ENCODE measurements at regions not wholly inside any gene's neighbourhood (a gene's known extent, or its start where the extent isn't known, plus 50 kb on each side); places are given as distances from the start of the nearest gene placed in this dataset.

GRCh38 chr2:119059940-119060339 is 98.6 kb downstream of the C1QL2 start:
- Histone ChIP-seq H3K4me1 (ENCODE audit: control insufficient read depth in 5 of 5, insufficient read depth in 5 of 5, low read length in 5 of 5) (no peaks in the 10 kb centered on the region), H3K9ac (ENCODE audit: insufficient read depth in 1 of 2, low read length in 2 of 2) (no peak overlapping the region), H3K27ac (ENCODE audit: low read depth in 1 of 2, low read length in 1 of 2) (no peak overlapping the region), H3K9me3 (ENCODE audit: control insufficient read depth in 4 of 4, insufficient read depth in 3 of 4, low read length in 3 of 4) (peaks cover 0 to 3% (median 1%) of the 10 kb centered on the region in 4 donors), H3K4me3 (no peak overlapping the region), H3K27me3 (ENCODE audit: control insufficient read depth in 3 of 3, insufficient read depth in 3 of 3, low read length in 2 of 3) (no peaks in the 10 kb centered on the region), H3K36me3 (ENCODE audit: control insufficient read depth in 4 of 4, insufficient read depth in 4 of 4, low read length in 4 of 4) (no peaks in the 10 kb centered on the region)
- no peak for TF ChIP-seq CTCF (IDR thresholded peaks at IDR 0.05; ENCODE audit: control extremely low read depth, extremely low read depth)
- WGBS, 2 donors = 77 to 81% methylated on average over 5 of the region's 5 CpGs
- no peak for ATAC-seq (ENCODE audit: insufficient read depth, low FRiP score)
- DNase-seq = no peak

- no peak for DNase-seq
- no peak for TF ChIP-seq CTCF (IDR thresholded peaks at IDR 0.05; ENCODE audit: control extremely low read depth, extremely low read depth)
- Histone ChIP-seq H3K9ac (ENCODE audit: insufficient read depth in 1 of 2, low read length in 2 of 2) (no peak overlapping the region), H3K4me3 (no peak overlapping the region), H3K27ac (ENCODE audit: low read depth in 1 of 2, low read length in 1 of 2) (no peak overlapping the region), H3K4me1 (ENCODE audit: control insufficient read depth in 5 of 5, insufficient read depth in 5 of 5, low read length in 5 of 5) (no peaks in the 10 kb centered on the region), H3K36me3 (ENCODE audit: control insufficient read depth in 4 of 4, insufficient read depth in 4 of 4, low read length in 4 of 4) (no peaks in the 10 kb centered on the region), H3K9me3 (ENCODE audit: control insufficient read depth in 4 of 4, insufficient read depth in 3 of 4, low read length in 3 of 4) (peaks cover 0 to 5% (median 1%) of the 10 kb centered on the region in 4 donors), H3K27me3 (ENCODE audit: control insufficient read depth in 3 of 3, insufficient read depth in 3 of 3, low read length in 2 of 3) (no peaks in the 10 kb centered on the region)
- ATAC-seq (ENCODE audit: insufficient read depth, low FRiP score) = no peak
- WGBS, 2 donors = 65 to 80% methylated on average over 6 of the region's 6 CpGs
Measured at GRCh38 chr2:119059287-119059686, 99.3 kb downstream of the C1QL2 start.

- no peak for TF ChIP-seq CTCF (IDR thresholded peaks at IDR 0.05; ENCODE audit: control extremely low read depth, extremely low read depth)
- H3K4me1 ChIP-seq (ENCODE audit: control insufficient read depth in 5 of 5, insufficient read depth in 5 of 5, low read length in 5 of 5) = no peaks in the 10 kb centered on the region
- H3K27me3 ChIP-seq (ENCODE audit: control insufficient read depth in 3 of 3, insufficient read depth in 3 of 3, low read length in 2 of 3) = no peaks in the 10 kb centered on the region
- H3K4me3 ChIP-seq = no peak overlapping the region
- no peak overlapping the region for H3K9ac ChIP-seq (ENCODE audit: insufficient read depth in 1 of 2, low read length in 2 of 2)
- H3K36me3 ChIP-seq (ENCODE audit: control insufficient read depth in 4 of 4, insufficient read depth in 4 of 4, low read length in 4 of 4) = no peaks in the 10 kb centered on the region
- H3K9me3 ChIP-seq (ENCODE audit: control insufficient read depth in 4 of 4, insufficient read depth in 3 of 4, low read length in 3 of 4) = peaks cover 0 to 7% (median 1%) of the 10 kb centered on the region in 4 donors
- H3K27ac ChIP-seq (ENCODE audit: low read depth in 1 of 2, low read length in 1 of 2) = no peak overlapping the region
- ATAC-seq (ENCODE audit: insufficient read depth, low FRiP score) (no peak), DNase-seq (no peak)
- WGBS, 2 donors = 90 to 93% methylated on average over 6 of the region's 6 CpGs
Measured at GRCh38 chr2:119053700-119054436, 104.7 kb downstream of the C1QL2 start.

GRCh38 chr2:119051263-119051662 is 107.3 kb downstream of the C1QL2 start:
- ATAC-seq (ENCODE audit: insufficient read depth, low FRiP score) = no peak
- no peaks in the 10 kb centered on the region for H3K27me3 ChIP-seq (ENCODE audit: control insufficient read depth in 3 of 3, insufficient read depth in 3 of 3, low read length in 2 of 3)
- no peaks in the 10 kb centered on the region for H3K4me1 ChIP-seq (ENCODE audit: control insufficient read depth in 5 of 5, insufficient read depth in 5 of 5, low read length in 5 of 5)
- TF ChIP-seq CTCF (IDR thresholded peaks at IDR 0.05; ENCODE audit: control extremely low read depth, extremely low read depth) = no peak
- no peak overlapping the region for H3K27ac ChIP-seq (ENCODE audit: low read depth in 1 of 2, low read length in 1 of 2)
- no peak for DNase-seq
- no peaks in the 10 kb centered on the region for H3K36me3 ChIP-seq (ENCODE audit: control insufficient read depth in 4 of 4, insufficient read depth in 4 of 4, low read length in 4 of 4)
- peaks cover 0 to 7% (median 1%) of the 10 kb centered on the region in 4 donors for H3K9me3 ChIP-seq (ENCODE audit: control insufficient read depth in 4 of 4, insufficient read depth in 3 of 4, low read length in 3 of 4)
- WGBS, 2 donors = 74 to 79% methylated on average over 2 of the region's 2 CpGs
- no peak overlapping the region for H3K9ac ChIP-seq (ENCODE audit: insufficient read depth in 1 of 2, low read length in 2 of 2)
- H3K4me3 ChIP-seq = no peak overlapping the region
